H1 (cell line): ENCODE measurements at regions not wholly inside any gene's neighbourhood (a gene's known extent, or its start where the extent isn't known, plus 50 kb on each side); places are given as distances from the start of the nearest gene placed in this dataset.

ENCODE experiments used
- CTCF ChIA-PET: fragments of 300-600 bp; sonication (Branson Sonifier 250); formaldehyde crosslinking; loops from one replicate; lab custom pipeline; 2021; ENCODE audit not compliant: partially characterized antibody; lab: Charles Lee
- POLR2A ChIA-PET: fragments of 300-600 bp; sonication (Branson Sonifier 250); formaldehyde crosslinking; loops from one replicate; lab custom pipeline; 2021; ENCODE audit warnings: inconsistent platforms; ENCODE audit not compliant: partially characterized antibody; lab: Charles Lee
- DNase-seq, 2 experiments: peaks; one replicate each; pipeline versions ENCODE4 v3.0.0 to v3.0.0-alpha.2; 2010 to 2022; ENCODE audit warnings: low spot score in 2 of 2, low read depth in 1 of 2, mixed read lengths in 1 of 2
- FAIRE-seq: peaks from 2 replicates; lab custom pipeline; 2011; peaks lifted over from hg19 to GRCh38; lab: Jason Lieb, UNC
- H2AFZ ChIP-seq: 2 replicates; pipeline ENCODE4 v1.8.1; 2012; ENCODE audit warnings: low read length, inconsistent platforms
- H2AK5ac ChIP-seq: 2 replicates; pipeline ENCODE4 v1.6.1; 2013; ENCODE audit warnings: low read depth, low read length
- H2BK120ac ChIP-seq: replicated peaks from 2 replicates; pipeline ENCODE3; 2013; ENCODE audit warnings: low read depth, low read length, inconsistent platforms
- H2BK12ac ChIP-seq: 2 replicates; pipeline ENCODE4 v1.6.1; 2013; ENCODE audit warnings: low read depth, low read length
- H2BK15ac ChIP-seq: 2 replicates; pipeline ENCODE4 v1.6.1; 2013; ENCODE audit warnings: low read length
- H2BK20ac ChIP-seq: 2 replicates; pipeline ENCODE4 v1.6.1; 2013; ENCODE audit warnings: low read length
- H2BK5ac ChIP-seq: 2 replicates; pipeline ENCODE4 v1.6.1; 2013; ENCODE audit warnings: low read depth, low read length
- H3K14ac ChIP-seq: 2 replicates; pipeline ENCODE4 v1.6.1; 2013; ENCODE audit warnings: inconsistent platforms; ENCODE audit not compliant: insufficient read length
- H3K18ac ChIP-seq: 2 replicates; pipeline ENCODE4 v1.6.1; 2013; ENCODE audit warnings: low read length; ENCODE audit errors: extremely low read depth
- H3K23ac ChIP-seq: 2 replicates; pipeline ENCODE4 v1.6.1; 2013; ENCODE audit warnings: inconsistent platforms; ENCODE audit not compliant: insufficient read length
- H3K23me2 ChIP-seq: 2 replicates; pipeline ENCODE4 v1.6.1; 2013; ENCODE audit warnings: low read depth, low read length
- H3K27ac ChIP-seq: 2 replicates; pipeline ENCODE4 v1.6.1; 2011; ENCODE audit warnings: low read depth, low read length, inconsistent platforms
- H3K27me3 ChIP-seq, 4 experiments: replicated peaks in 1 of 4; 1 replicate in 1 of 4; 2 replicates in 3 of 4; pipeline versions ENCODE4 v1.6.1 to v1.8.1; 2011 to 2013; ENCODE audit warnings: low read length in 3 of 4, mild to moderate bottlenecking in 3 of 4, inconsistent platforms in 2 of 4, mixed read lengths in 2 of 4, moderate library complexity in 1 of 4; ENCODE audit not compliant: control insufficient read depth in 3 of 4, insufficient read depth in 3 of 4; ENCODE audit errors: extremely low read depth in 1 of 4
- H3K36me3 ChIP-seq, 4 experiments: 2 replicates each; pipeline versions ENCODE4 v1.6.1 to v1.8.1; 2011 to 2013; ENCODE audit warnings: mild to moderate bottlenecking in 4 of 4, low read length in 3 of 4, moderate library complexity in 2 of 4, control low read depth in 1 of 4, inconsistent platforms in 1 of 4; ENCODE audit not compliant: insufficient read depth in 4 of 4, control insufficient read depth in 2 of 4
- H3K4ac ChIP-seq: replicated peaks from 2 replicates; pipeline ENCODE3; 2013; ENCODE audit warnings: low read length, low read depth, mixed read lengths, inconsistent platforms; ENCODE audit not compliant: insufficient read length
- H3K4me1 ChIP-seq, 4 experiments: replicated peaks in 1 of 4; 1 replicate in 1 of 4; 2 replicates in 3 of 4; pipeline versions ENCODE4 v1.6.1 to v1.8.1; 2011 to 2013; ENCODE audit warnings: low read length in 3 of 4, inconsistent platforms in 2 of 4, mixed read lengths in 1 of 4; ENCODE audit not compliant: insufficient read depth in 4 of 4, control insufficient read depth in 3 of 4
- H3K4me2 ChIP-seq, 2 experiments: 2 replicates each; pipeline versions ENCODE4 v1.6.1 to v1.8.1; 2011 to 2013; ENCODE audit warnings: low read depth in 2 of 2, low read length in 2 of 2, control low read depth in 1 of 2, inconsistent platforms in 1 of 2, mild to moderate bottlenecking in 1 of 2; ENCODE audit not compliant: insufficient read depth in 1 of 2
- H3K4me3 ChIP-seq, 4 experiments: fragments of 200-600, 300-600 bp in 1 of 4; sonication (generic), shearing (Covaris generic), sonication (Bioruptor Twin) in 1 of 4; 2 replicates each; pipeline versions ENCODE4 v1.5.1 to v1.8.1; 2011 to 2016; ENCODE audit warnings: low read length in 4 of 4, low read depth in 3 of 4, control low read depth in 2 of 4, inconsistent platforms in 2 of 4, mild to moderate bottlenecking in 2 of 4, mixed read lengths in 1 of 4, moderate library complexity in 1 of 4; ENCODE audit not compliant: insufficient read depth in 2 of 4; ENCODE audit errors: extremely low read depth in 1 of 4
- H3K56ac ChIP-seq: replicated peaks from 2 replicates; pipeline ENCODE3; 2013; ENCODE audit warnings: low read depth, mild to moderate bottlenecking, mixed read lengths, low read length, inconsistent platforms; ENCODE audit not compliant: insufficient read length
- H3K79me1 ChIP-seq: 2 replicates; pipeline ENCODE4 v1.6.1; 2013; ENCODE audit warnings: low read depth, low read length, control low read depth
- H3K79me2 ChIP-seq, 2 experiments: 2 replicates each; pipeline versions ENCODE4 v1.6.1 to v1.8.1; 2012 to 2013; ENCODE audit warnings: low read length in 2 of 2, mild to moderate bottlenecking in 2 of 2, inconsistent platforms in 1 of 2; ENCODE audit not compliant: insufficient read depth in 2 of 2, control insufficient read depth in 1 of 2
- H3K9ac ChIP-seq, 4 experiments: replicated peaks in 1 of 4; 1 replicate in 1 of 4; 2 replicates in 3 of 4; pipeline versions ENCODE4 v1.6.1 to v1.8.1; 2011 to 2013; ENCODE audit warnings: low read depth in 3 of 4, low read length in 3 of 4, control low read depth in 2 of 4, mild to moderate bottlenecking in 2 of 4, moderate library complexity in 2 of 4, inconsistent platforms in 1 of 4; ENCODE audit errors: extremely low read depth in 1 of 4
- H3K9me3 ChIP-seq, 2 experiments: 2 replicates each; pipeline versions ENCODE4 v1.6.1 to v1.8.1; 2012 to 2013; ENCODE audit warnings: mild to moderate bottlenecking in 2 of 2, moderate library complexity in 2 of 2, control low read depth in 1 of 2, inconsistent platforms in 1 of 2, low read depth in 1 of 2, low read length in 1 of 2, mixed read lengths in 1 of 2; ENCODE audit not compliant: insufficient read depth in 2 of 2
- H4K20me1 ChIP-seq, 2 experiments: replicated peaks in 1 of 2; 2 replicates each; pipeline versions ENCODE3 to v1.8.1; 2011 to 2013; ENCODE audit warnings: inconsistent platforms in 2 of 2, low read length in 2 of 2, mild to moderate bottlenecking in 1 of 2; ENCODE audit not compliant: insufficient read depth in 2 of 2, control insufficient read depth in 1 of 2
- H4K5ac ChIP-seq: 2 replicates; pipeline ENCODE4 v1.6.1; 2013; ENCODE audit warnings: low read length, low read depth, mixed read lengths, inconsistent platforms; ENCODE audit not compliant: insufficient read length
- H4K8ac ChIP-seq: 2 replicates; pipeline ENCODE4 v1.8.0; 2013; ENCODE audit warnings: mild to moderate bottlenecking, moderate library complexity, low read length, inconsistent platforms; ENCODE audit not compliant: insufficient read depth; ENCODE audit errors: extremely low read depth
- H4K91ac ChIP-seq: replicated peaks from 2 replicates; pipeline ENCODE3; 2013; ENCODE audit warnings: low read length, mixed read lengths, inconsistent platforms; ENCODE audit not compliant: insufficient read length
- NANOG ChIP-seq: IDR thresholded peaks from 2 replicates; pipeline ENCODE4 v1.6.1; 2011; ENCODE audit warnings: low read length, low read depth, mild to moderate bottlenecking, inconsistent platforms; ENCODE audit not compliant: insufficient read depth, poor library complexity, severe bottlenecking
- TEAD4 ChIP-seq: IDR thresholded peaks from 2 replicates; pipeline ENCODE4 v1.6.1; 2012; ENCODE audit warnings: low read depth, low read length, inconsistent platforms, mixed read lengths
- WGBS, 2 experiments: shearing (Covaris generic) in 1 of 2; methylation state at CpG; one replicate each; pipeline versions ENCODE4 v1.1.6 to v1.1.7; 2013 to 2015; ENCODE audit warnings: low lambda C conversion rate in 2 of 2, mixed read lengths in 2 of 2, inconsistent platforms in 1 of 2, low coverage in 1 of 2, missing lambda C conversion rate in 1 of 2; ENCODE audit not compliant: insufficient replicate concordance in 2 of 2, insufficient coverage in 1 of 2, insufficient read length in 1 of 2; ENCODE audit errors: extremely low coverage in 1 of 2, missing lambda C conversion rate in 1 of 2; 5-methylcytosine and 5-hydroxymethylcytosine counted together

GRCh38 chr9:118991366-118992285 lies 377.6 kb downstream of the BRINP1 start:
- Histone ChIP-seq H2AFZ (no peak overlapping the region), H3K9me3 (no peaks in the 10 kb centered on the region; a peak in 1 of 4 replicates), H4K20me1 (no peaks in the 10 kb centered on the region), H2BK120ac (no peak overlapping the region), H3K4ac (no peak overlapping the region), H3K56ac (no peak overlapping the region), H3K18ac (no peak overlapping the region), H3K23ac (no peak overlapping the region), H2BK15ac (no peak overlapping the region; the same call in 1 of the 2 replicates), H2BK20ac (no peak overlapping the region), H3K79me1 (no peaks in the 10 kb centered on the region), H3K23me2 (no peaks in the 10 kb centered on the region), H2BK12ac (no peak overlapping the region), H2AK5ac (no peak overlapping the region), H4K91ac (no peak overlapping the region), H3K27me3 (no peaks in the 10 kb centered on the region), H3K4me3 (no peak overlapping the region), H3K27ac (no peak overlapping the region), H4K5ac (no peak overlapping the region), H3K4me2 (no peak overlapping the region), H4K8ac (no peak overlapping the region), H3K36me3 (no peaks in the 10 kb centered on the region), H3K14ac (no peak overlapping the region), H3K79me2 (no peaks in the 10 kb centered on the region), H2BK5ac (no peak overlapping the region), H3K4me1 (peaks cover 0 to 7% (median 2%) of the 10 kb centered on the region in 4 experiments; a peak in 3 of 7 replicates), H3K9ac (no peak overlapping the region)
- WGBS, 2 experiments, result 85% methylated on average over 3 of the region's 3 CpGs; no CpG with 5 or more reads in 1 of the 2 experiments
- no peak for FAIRE-seq
- CTCF ChIA-PET, result interaction anchor here (0.9 to 1.5 kb wide), 4 partner anchors 9 to 485 kb away, joined by 3 to 4 read pairs (median 3); no protein-coding TSS in a partner anchor
- DNase-seq, result no peak
- POLR2A ChIA-PET, result no interaction called here
- TF ChIP-seq NANOG (no peak), TEAD4 (peak; percentile 17; the same call in 1 of the 2 replicates)
